Skeletal muscle tissue (tissue), 3 donors: ENCODE measurements at regions not wholly inside any gene's neighbourhood (a gene's known extent, or its start where the extent isn't known, plus 50 kb on each side); places are given as distances from the start of the nearest gene placed in this dataset.
"Not testable (repeated sequence)": the region's sequence is repeated elsewhere in the genome, so short reads cannot be mapped to it uniquely, and the experiment has no call there.

ENCODE experiments used
- H3K27ac ChIP-seq: one replicate; pipeline ENCODE4 v1.7.0; 2013; ENCODE audit warnings: mild to moderate bottlenecking, low read depth, low read length, inconsistent platforms
- H3K27me3 ChIP-seq, 3 donors: one replicate each; pipeline ENCODE4 v1.7.0; 2013; ENCODE audit warnings: low read length in 3 of 3; ENCODE audit not compliant: control insufficient read depth in 3 of 3, insufficient read depth in 3 of 3
- H3K36me3 ChIP-seq, 3 donors: one replicate each; pipeline ENCODE4 v1.7.0; 2013; ENCODE audit warnings: low read length in 3 of 3; ENCODE audit not compliant: control insufficient read depth in 3 of 3, insufficient read depth in 3 of 3
- H3K4me1 ChIP-seq, 3 donors: one replicate each; pipeline ENCODE4 v1.7.0; 2013; ENCODE audit warnings: low read length in 3 of 3, mild to moderate bottlenecking in 3 of 3; ENCODE audit not compliant: control insufficient read depth in 3 of 3, insufficient read depth in 3 of 3
- H3K4me3 ChIP-seq, 3 donors: one replicate each; pipeline ENCODE4 v1.7.0; 2013; ENCODE audit warnings: low read length in 3 of 3
- H3K9ac ChIP-seq, 3 donors: one replicate each; pipeline ENCODE4 v1.7.0; 2013; ENCODE audit warnings: low read length in 3 of 3, mild to moderate bottlenecking in 3 of 3, moderate library complexity in 2 of 3, low read depth in 1 of 3
- H3K9me3 ChIP-seq, 3 donors: one replicate each; pipeline ENCODE4 v1.7.0; 2013; ENCODE audit warnings: low read length in 3 of 3; ENCODE audit not compliant: control insufficient read depth in 3 of 3
- donor health status: Osteomylitis.

GRCh38 chr4:96992443-96992842 is 1150.8 kb downstream of the STPG2 start:
- H3K36me3 ChIP-seq: no peaks in the 10 kb centered on the region
- no peaks in the 10 kb centered on the region for H3K9me3 ChIP-seq
- H3K4me3 ChIP-seq: no peak overlapping the region
- H3K9ac ChIP-seq: no peak overlapping the region
- no peaks in the 10 kb centered on the region for H3K27me3 ChIP-seq
- no peaks in the 10 kb centered on the region for H3K4me1 ChIP-seq
- H3K27ac ChIP-seq: no peak overlapping the region

- H3K27me3 ChIP-seq: no peaks in the 10 kb centered on the region
- H3K9me3 ChIP-seq: no peaks in the 10 kb centered on the region
- no peak overlapping the region for H3K4me3 ChIP-seq
- H3K4me1 ChIP-seq: no peaks in the 10 kb centered on the region
- no peaks in the 10 kb centered on the region for H3K36me3 ChIP-seq
- H3K27ac ChIP-seq: no peak overlapping the region
- no peak overlapping the region for H3K9ac ChIP-seq
Observed at GRCh38 chr4:96993560-96993959, 1149.7 kb downstream of the STPG2 start.

- Histone ChIP-seq H3K27ac (no peak overlapping the region), H3K27me3 (no peaks in the 10 kb centered on the region), H3K4me3 (no peak overlapping the region), H3K36me3 (no peaks in the 10 kb centered on the region), H3K4me1 (no peaks in the 10 kb centered on the region), H3K9ac (no peak overlapping the region), H3K9me3 (no peaks in the 10 kb centered on the region)
Observed at GRCh38 chr4:97003715-97004114, 1139.6 kb downstream of the STPG2 start.

- H3K4me1 ChIP-seq: no peaks in the 10 kb centered on the region
- H3K9ac ChIP-seq: no peak overlapping the region
- H3K27me3 ChIP-seq: no peaks in the 10 kb centered on the region
- H3K4me3 ChIP-seq: no peak overlapping the region
- H3K36me3 ChIP-seq: no peaks in the 10 kb centered on the region
- no peak overlapping the region for H3K27ac ChIP-seq
- no peaks in the 10 kb centered on the region for H3K9me3 ChIP-seq
Observed at GRCh38 chr4:97013309-97013708, 1130.0 kb downstream of the STPG2 start.

DNA sequence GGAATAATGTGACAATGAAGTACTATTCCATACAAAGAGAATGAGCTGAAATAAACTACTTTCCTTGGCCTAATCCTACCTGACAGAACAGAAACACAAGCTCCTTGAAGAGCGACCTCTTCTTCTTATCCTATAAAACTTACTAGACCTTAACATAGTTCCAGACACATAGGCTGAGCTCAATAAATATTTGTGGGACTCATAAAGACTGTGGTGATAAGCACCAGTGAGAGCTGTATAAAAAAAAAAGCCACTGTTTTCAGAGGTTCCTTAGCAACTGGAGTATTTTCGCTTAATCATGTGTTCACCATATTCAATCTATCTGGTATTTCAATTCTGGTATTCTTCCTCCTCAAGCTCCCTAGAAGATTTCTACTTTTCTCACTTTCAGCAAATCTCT is 1129.6 kb downstream of the STPG2 start:
- Histone ChIP-seq H3K27ac (no peak overlapping the region), H3K4me3 (no peak overlapping the region), H3K4me1 (no peaks in the 10 kb centered on the region), H3K9ac (no peak overlapping the region), H3K9me3 (no peaks in the 10 kb centered on the region), H3K36me3 (no peaks in the 10 kb centered on the region), H3K27me3 (no peaks in the 10 kb centered on the region)

DNA sequence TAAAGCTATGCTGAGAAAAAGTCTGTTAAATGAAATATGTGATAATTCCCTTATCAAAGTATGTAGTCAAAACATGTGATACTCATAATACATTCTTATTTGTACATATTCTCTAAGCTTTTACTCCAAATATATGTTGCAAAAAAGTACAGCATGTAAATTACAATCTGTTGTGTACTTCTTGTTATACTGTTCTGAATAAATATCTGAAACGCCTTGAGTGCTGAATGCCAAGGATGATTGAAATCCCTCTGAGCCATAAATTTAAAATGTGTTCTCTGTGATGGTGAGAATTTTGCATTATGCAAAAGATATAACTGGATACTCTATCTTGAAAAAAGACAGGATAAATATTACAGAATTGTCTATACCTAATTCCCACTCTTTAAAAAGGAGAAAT is 1128.0 kb downstream of the STPG2 start:
- Histone ChIP-seq H3K36me3 (no peaks in the 10 kb centered on the region), H3K9me3 (no peaks in the 10 kb centered on the region), H3K27ac (no peak overlapping the region), H3K27me3 (no peaks in the 10 kb centered on the region), H3K9ac (no peak overlapping the region), H3K4me3 (no peak overlapping the region), H3K4me1 (no peaks in the 10 kb centered on the region)

DNA sequence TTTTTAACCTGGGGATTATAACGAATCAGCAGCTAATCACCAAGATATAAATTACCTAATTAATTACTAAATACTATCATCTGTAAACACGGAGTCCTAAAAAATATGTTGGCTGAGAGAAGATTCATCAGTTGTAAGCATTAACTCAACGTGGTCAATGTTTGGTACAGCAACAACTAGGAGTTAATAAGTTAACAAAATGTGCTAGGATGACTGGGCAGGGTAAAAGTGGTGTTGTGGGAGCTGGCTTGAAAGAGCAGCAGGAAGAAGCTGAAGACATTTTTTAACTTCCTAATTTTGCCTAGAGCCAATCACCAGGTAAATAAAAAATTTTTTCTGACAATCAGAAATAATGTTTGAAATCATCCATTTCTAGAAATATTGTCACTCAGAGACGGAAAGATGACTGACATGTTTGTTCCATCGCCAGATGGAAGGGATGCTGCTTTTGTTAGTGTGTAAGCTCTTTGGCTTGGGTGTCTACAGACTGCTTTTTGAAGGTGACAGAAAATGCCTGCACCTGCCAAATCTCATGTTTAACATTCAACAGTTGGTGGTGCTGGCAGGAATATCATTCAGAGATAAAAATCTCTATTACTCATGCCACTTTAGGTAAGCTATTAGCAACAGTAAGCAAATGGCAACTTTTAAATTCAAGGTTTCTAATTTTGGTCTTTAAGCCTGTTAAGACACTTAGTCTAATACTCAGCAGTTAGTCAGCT is 1126.9 kb downstream of the STPG2 start:
- H3K4me1 ChIP-seq: no peaks in the 10 kb centered on the region
- H3K27ac ChIP-seq: no peak overlapping the region
- H3K9ac ChIP-seq: no peak overlapping the region
- H3K9me3 ChIP-seq: no peaks in the 10 kb centered on the region
- H3K36me3 ChIP-seq: no peaks in the 10 kb centered on the region
- no peaks in the 10 kb centered on the region for H3K27me3 ChIP-seq
- H3K4me3 ChIP-seq: no peak overlapping the region

DNA sequence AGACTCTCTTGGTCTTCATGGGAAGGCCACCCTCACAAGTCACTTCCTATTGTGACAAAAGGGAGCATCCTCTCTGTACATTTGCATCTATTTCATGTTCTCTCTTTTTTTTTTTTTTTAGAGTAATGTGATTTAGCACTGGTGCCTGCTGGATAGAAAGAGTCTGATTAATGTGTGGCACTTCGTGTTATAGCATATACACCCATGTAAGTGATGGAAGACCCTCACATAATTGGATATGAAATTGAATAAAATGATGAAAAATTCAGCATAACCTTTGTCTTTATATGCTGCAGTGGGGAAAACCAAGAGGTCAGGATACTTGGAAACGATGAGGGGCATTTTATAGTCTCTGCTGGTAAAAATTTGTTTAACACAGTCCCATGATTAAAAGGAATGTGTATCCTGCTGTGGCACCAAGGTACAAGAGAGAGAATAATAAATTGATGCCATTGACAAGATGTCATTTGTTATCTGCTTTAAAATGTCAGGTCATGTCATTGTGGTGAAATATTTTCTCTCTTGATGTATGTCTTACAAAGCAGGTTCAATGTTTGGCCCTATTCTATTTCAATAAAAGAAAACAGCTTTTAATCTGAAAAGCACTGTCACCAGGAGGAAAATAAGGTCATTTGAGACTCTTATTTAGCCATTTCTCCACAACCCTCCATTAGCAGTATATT is 1115.4 kb downstream of the STPG2 start:
- no peak overlapping the region for H3K4me3 ChIP-seq
- H3K4me1 ChIP-seq: no peaks in the 10 kb centered on the region
- no peak overlapping the region for H3K9ac ChIP-seq
- H3K27ac ChIP-seq: no peak overlapping the region
- no peaks in the 10 kb centered on the region for H3K36me3 ChIP-seq
- H3K27me3 ChIP-seq: no peaks in the 10 kb centered on the region
- H3K9me3 ChIP-seq: no peaks in the 10 kb centered on the region

DNA sequence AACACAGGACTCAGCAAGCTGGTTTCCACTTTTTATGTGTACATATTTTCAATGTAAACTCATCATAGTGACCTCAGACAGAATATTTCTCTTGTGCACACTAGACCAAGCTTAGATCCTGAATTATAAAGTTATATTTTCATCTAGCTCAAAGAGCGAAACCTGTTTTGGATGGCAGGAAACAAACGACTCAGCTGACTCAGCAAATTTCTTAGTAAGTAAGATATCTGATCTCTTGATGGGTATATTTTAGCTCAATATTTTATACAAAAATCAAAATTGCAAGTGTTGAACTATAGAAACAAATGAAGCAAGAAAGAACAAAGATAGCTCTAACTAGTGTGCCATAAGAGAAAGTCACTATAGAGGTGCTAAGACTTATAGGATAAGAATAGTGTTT is 1114.5 kb downstream of the STPG2 start:
- no peak overlapping the region for H3K9ac ChIP-seq
- no peak overlapping the region for H3K27ac ChIP-seq

DNA sequence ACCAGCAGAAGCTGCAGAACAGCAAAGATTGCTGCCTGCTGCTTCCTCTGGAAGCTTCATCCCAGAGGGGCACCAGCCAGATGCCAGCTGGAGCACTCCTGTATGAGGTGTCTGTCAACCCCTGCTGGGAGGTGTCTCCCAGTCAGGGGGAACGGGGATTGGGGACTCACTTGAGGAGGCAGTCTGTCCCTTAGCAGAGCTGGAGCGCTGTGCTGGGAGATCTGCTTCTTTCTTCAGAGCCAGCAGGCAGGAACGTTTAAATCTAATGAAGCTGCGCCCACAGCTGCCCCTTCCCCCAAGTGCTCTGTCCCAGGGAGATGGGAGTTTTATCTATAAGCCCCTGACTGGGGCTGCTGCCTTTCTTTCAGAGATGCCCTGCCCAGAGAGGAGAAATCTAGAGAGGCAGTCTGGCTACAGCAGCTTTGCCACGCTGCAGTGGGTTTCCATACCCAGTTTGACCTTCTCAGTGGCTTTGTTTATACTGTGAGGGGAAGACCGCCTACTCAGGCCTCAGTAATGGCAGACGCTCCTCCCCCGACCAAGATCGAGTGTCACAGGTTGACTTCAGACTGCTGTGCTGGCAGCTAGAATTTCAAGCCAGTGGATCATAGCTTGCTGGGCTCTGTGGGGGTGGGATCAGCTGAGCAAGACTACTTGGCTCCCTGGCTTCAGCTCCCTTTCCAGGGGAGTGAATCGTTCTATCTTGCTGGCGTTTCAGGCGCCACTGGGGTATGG is 1105.7 kb downstream of the STPG2 start:
- not testable (repeated sequence) for H3K9ac ChIP-seq, H3K27ac ChIP-seq, H3K9me3 ChIP-seq, H3K36me3 ChIP-seq, H3K27me3 ChIP-seq, H3K4me1 ChIP-seq, H3K4me3 ChIP-seq

More for the DNA sequence above, 1114.5 kb downstream of the STPG2 start:
- H3K4me3 ChIP-seq: no peak overlapping the region
- no peaks in the 10 kb centered on the region for H3K27me3 ChIP-seq
- H3K36me3 ChIP-seq: no peaks in the 10 kb centered on the region
- H3K9me3 ChIP-seq: no peaks in the 10 kb centered on the region
- H3K4me1 ChIP-seq: no peaks in the 10 kb centered on the region
